GM12878 (cell line): ENCODE measurements at regions not wholly inside any gene's neighbourhood (a gene's known extent, or its start where the extent isn't known, plus 50 kb on each side); places are given as distances from the start of the nearest gene placed in this dataset.

ENCODE experiments used
- ATAC-seq: fragments of 200-7000 bp; cut with Tn5 transposase; 3 replicates; pipeline ENCODE4 v1.9.1; 2020; ENCODE audit warnings: mild to moderate bottlenecking, moderate library complexity
- BruUV-seq: library from RNA; stranded (reverse); fragments of 400-500 nt; replicated peaks from 2 replicates; lab custom pipeline; 2021; lab: Mats Ljungman, UMichigan
- CTCF ChIA-PET: fragments of 300-600 bp; sonication (Branson Sonifier 250); formaldehyde crosslinking; extraction: SDS; loops from one replicate; lab custom pipeline; 2021; ENCODE audit warnings: inconsistent platforms; lab: Yijun Ruan, JAX
- POLR2A ChIA-PET: fragments of 350-600 bp; formaldehyde crosslinking; extraction: SDS; loops from one replicate; lab custom pipeline; 2021; ENCODE audit warnings: inconsistent platforms; lab: Charles Lee
- RAD21 ChIA-PET: fragments of 300-600 bp; sonication (Branson Sonifier 250); formaldehyde crosslinking; loops from one replicate; lab custom pipeline; 2023; ENCODE audit warnings: antibody characterized with exemption; ENCODE audit not compliant: unreplicated experiment; lab: Charles Lee
- SMC1A ChIA-PET: fragments of 300-600 bp; sonication (Branson Sonifier 250); formaldehyde crosslinking; loops from one replicate; lab custom pipeline; 2023; ENCODE audit not compliant: unreplicated experiment, uncharacterized antibody; lab: Charles Lee
- DNase-seq: peaks from one replicate; pipeline ENCODE4 v3.0.0-alpha.2; 2011; ENCODE audit warnings: low read depth, low spot score
- FAIRE-seq: peaks from 3 replicates; lab custom pipeline; 2011; peaks lifted over from hg19 to GRCh38; lab: Jason Lieb, UNC
- H2AFZ ChIP-seq: 2 replicates; pipeline ENCODE4 v1.6.0; 2011; ENCODE audit warnings: low read depth, low read length, control low read depth; ENCODE audit not compliant: control insufficient read depth
- H3K27ac ChIP-seq: 2 replicates; pipeline ENCODE4 v1.5.1; 2011; ENCODE audit warnings: control low read depth; ENCODE audit not compliant: control insufficient read depth, insufficient read depth
- H3K27me3 ChIP-seq, 2 experiments: replicated peaks in 1 of 2; 2 replicates each; pipeline versions ENCODE4 v1.6.0 to v1.6.1; 2011; ENCODE audit warnings: low read length in 1 of 2; ENCODE audit not compliant: control insufficient read depth in 2 of 2, insufficient read depth in 2 of 2
- H3K36me3 ChIP-seq, 2 experiments: 2 replicates each; pipeline ENCODE4 v1.5.1; 2011; ENCODE audit warnings: low read length in 1 of 2; ENCODE audit not compliant: control insufficient read depth in 2 of 2, insufficient read depth in 2 of 2
- H3K4me1 ChIP-seq: 2 replicates; pipeline ENCODE4 v1.6.1; 2011; ENCODE audit warnings: mild to moderate bottlenecking, low read length, moderate library complexity, mixed read lengths; ENCODE audit not compliant: control insufficient read depth, insufficient read depth
- H3K4me2 ChIP-seq: 2 replicates; pipeline ENCODE4 v1.6.0; 2011; ENCODE audit warnings: control low read depth; ENCODE audit not compliant: control insufficient read depth, insufficient read depth
- H3K4me3 ChIP-seq: fragments of 200-600 bp; sonication (generic); 2 replicates; pipeline ENCODE4 v1.5.1; 2016
- H3K79me2 ChIP-seq: 2 replicates; pipeline ENCODE4 v1.6.0; 2011; ENCODE audit warnings: low read length; ENCODE audit not compliant: control insufficient read depth, insufficient read depth
- H3K9ac ChIP-seq: 2 replicates; pipeline ENCODE4 v1.8.0; 2011; ENCODE audit warnings: low read length, control low read depth, mixed read lengths; ENCODE audit not compliant: control insufficient read depth, insufficient read depth
- H3K9me3 ChIP-seq: replicated peaks from 3 replicates; pipeline ENCODE4 v1.5.1; 2011; ENCODE audit warnings: mild to moderate bottlenecking, low read length; ENCODE audit not compliant: control insufficient read depth, insufficient read depth
- H4K20me1 ChIP-seq: 2 replicates; pipeline ENCODE4 v1.6.0; 2011; ENCODE audit not compliant: control insufficient read depth, insufficient read depth
- ASH2L ChIP-seq: fragments of 300-600, 200-600 bp; sonication (generic); IDR thresholded peaks from 2 replicates; pipeline ENCODE4 v1.6.1; 2017; ENCODE audit warnings: low read depth, mild to moderate bottlenecking, borderline replicate concordance
- BHLHE40 ChIP-seq, 2 experiments: fragments of 450-650 bp in 1 of 2; IDR thresholded peaks; 2 replicates each; pipeline ENCODE4 v1.6.1; 2011 to 2017; ENCODE audit warnings: low read depth in 2 of 2, borderline replicate concordance in 1 of 2, improper control_type of control experiment in 1 of 2, low read length in 1 of 2, mild to moderate bottlenecking in 1 of 2
- CHD1 ChIP-seq: IDR thresholded peaks from 2 replicates; pipeline ENCODE4 v1.6.1; 2012; ENCODE audit warnings: low read depth, low read length, improper control_type of control experiment
- GABPA ChIP-seq: IDR thresholded peaks from 2 replicates; pipeline ENCODE4 v1.6.1; 2014; ENCODE audit warnings: antibody characterized with exemption, low read depth, mild to moderate bottlenecking, inconsistent platforms
- HDAC6 ChIP-seq: fragments of 200-600 bp; sonication (generic); IDR thresholded peaks from one replicate; pipeline ENCODE4 v1.8.0; 2017; ENCODE audit warnings: antibody characterized with exemption; ENCODE audit not compliant: unreplicated experiment
- HDGF ChIP-seq: fragments of 450-650 bp; IDR thresholded peaks from 2 replicates; pipeline ENCODE4 v1.6.1; 2016; ENCODE audit warnings: antibody characterized with exemption
- MXI1 ChIP-seq: fragments of 150-350 bp; IDR thresholded peaks from 2 replicates; pipeline ENCODE4 v1.6.1; 2011; ENCODE audit warnings: low read depth, mild to moderate bottlenecking, inconsistent platforms, low read length, improper control_type of control experiment
- MYB ChIP-seq: fragments of 150-350 bp; IDR thresholded peaks from 2 replicates; pipeline ENCODE4 v1.6.1; 2014; ENCODE audit warnings: mild to moderate bottlenecking, low read depth, low read length, borderline replicate concordance
- NFIC ChIP-seq: IDR thresholded peaks from 2 replicates; pipeline ENCODE4 v1.6.1; 2012; ENCODE audit warnings: low read depth, mild to moderate bottlenecking, inconsistent platforms, low read length, moderate library complexity
- PBX3 ChIP-seq: IDR thresholded peaks from 2 replicates; pipeline ENCODE4 v1.6.1; 2011; ENCODE audit warnings: mild to moderate bottlenecking, low read depth, low read length, moderate library complexity; ENCODE audit not compliant: insufficient replicate concordance
- PRDM15 ChIP-seq: fragments of 450-650 bp; formaldehyde crosslinking; IDR thresholded peaks from 2 replicates; pipeline ENCODE4 v1.4.0; 2020; ENCODE audit warnings: mild to moderate bottlenecking, moderate library complexity
- RBBP5 ChIP-seq: fragments of 200-600 bp; sonication (generic); conservative IDR thresholded peaks from 2 replicates; pipeline ENCODE4 v1.6.1; 2016
- RCOR1 ChIP-seq: conservative IDR thresholded peaks from 2 replicates; pipeline ENCODE4 v1.6.1; 2012; ENCODE audit warnings: low read depth, low read length, improper control_type of control experiment
- SMAD5 ChIP-seq: IDR thresholded peaks from 2 replicates; pipeline ENCODE4 v1.6.1; 2016; ENCODE audit warnings: antibody characterized with exemption, low read depth
- TAF1 ChIP-seq: IDR thresholded peaks from 2 replicates; pipeline ENCODE4 v1.6.1; 2011; ENCODE audit warnings: mild to moderate bottlenecking, low read depth, low read length, borderline replicate concordance
- TBL1XR1 ChIP-seq: IDR thresholded peaks from 2 replicates; pipeline ENCODE4 v1.6.1; 2012; ENCODE audit warnings: low read depth, low read length, improper control_type of control experiment
- TCF12 ChIP-seq: IDR thresholded peaks from 2 replicates; pipeline ENCODE4 v1.6.1; 2011; ENCODE audit warnings: low read depth, mild to moderate bottlenecking, low read length
- USF2 ChIP-seq: IDR thresholded peaks from 2 replicates; pipeline ENCODE4 v1.6.1; 2011; ENCODE audit warnings: low read depth, low read length, improper control_type of control experiment, borderline replicate concordance
- WGBS: methylation state at CpG from one replicate; pipeline ENCODE4 v1.1.6; 2016; ENCODE audit warnings: low lambda C conversion rate; ENCODE audit not compliant: insufficient replicate concordance, insufficient coverage; ENCODE audit errors: missing lambda C conversion rate; 5-methylcytosine and 5-hydroxymethylcytosine counted together
- in situ Hi-C: fragments of 300-500 bp; cut with MboI; formaldehyde crosslinking; loops from 9 replicates; pipeline ENCODE4 v1.14.3; 2018; ENCODE audit warnings: mixed read lengths
- intact Hi-C: fragments of 100-400 bp; cut with micrococcal nuclease; formaldehyde crosslinking; loops from one replicate; pipeline ENCODE4 v1.14.2; 2022; ENCODE audit not compliant: unreplicated experiment

DNA sequence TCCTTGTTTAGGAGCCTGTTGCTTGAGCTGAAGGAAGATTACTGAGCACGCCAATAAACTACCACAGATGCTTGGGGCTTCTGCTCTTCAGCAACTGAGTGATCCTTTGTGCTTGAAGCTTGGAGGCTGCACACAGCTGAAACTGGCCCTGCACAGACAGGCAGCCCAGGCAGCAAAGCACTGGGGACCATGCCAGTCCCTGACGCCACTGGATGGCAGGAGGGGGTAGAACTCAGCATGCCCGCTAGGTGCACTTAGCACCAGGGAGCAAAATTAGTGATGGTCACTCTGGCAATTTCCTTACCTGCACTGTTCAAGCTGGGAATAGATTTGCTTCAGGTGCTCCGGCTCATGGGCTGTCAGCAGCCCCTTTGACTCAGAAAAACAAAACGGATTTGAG, 91.5 kb downstream of the FAM50B start:
- CTCF ChIA-PET = interaction anchor here (1.6 kb wide), 1 partner anchor 37 kb away, joined by 5 read pairs; no protein-coding TSS in a partner anchor
- 54% methylated on average over 5 of the region's 5 CpGs for WGBS
- SMC1A ChIA-PET = interaction anchor here (0.6 kb wide), 1 partner anchor 150 kb away, joined by 3 read pairs; no protein-coding TSS in a partner anchor

More for the DNA sequence above, 91.5 kb downstream of the FAM50B start:
- intact Hi-C loops = no loop called here
- Histone ChIP-seq H3K4me3 (no peak overlapping the region), H3K27me3 (no peaks in the 10 kb centered on the region; a peak in 2 of 4 replicates), H4K20me1 (no peaks in the 10 kb centered on the region), H3K27ac (no peak overlapping the region), H3K9ac (no peak overlapping the region), H3K4me2 (no peak overlapping the region), H2AFZ (no peak overlapping the region), H3K4me1 (no peaks in the 10 kb centered on the region), H3K9me3 (no peaks in the 10 kb centered on the region), H3K36me3 (no peaks in the 10 kb centered on the region), H3K79me2 (no peaks in the 10 kb centered on the region)
- no TSS peak for BruUV-seq
- RAD21 ChIA-PET = no interaction called here
- ATAC-seq = no peak
- no peak for FAIRE-seq
- DNase-seq = no peak
- TF ChIP-seq RCOR1 (no peak), PBX3 (no peak), RBBP5 (no peak), MXI1 (no peak), USF2 (no peak), ASH2L (no peak), SMAD5 (no peak), GABPA (no peak), PRDM15 (CRISPR knock-in tag) (no peak), TAF1 (no peak), TCF12 (no peak), HDAC6 (no peak), NFIC (no peak), HDGF (no peak), CHD1 (no peak), TBL1XR1 (no peak), BHLHE40 (IDR thresholded peaks at IDR 0.05; ENCODE audit: borderline replicate concordance in 1 of 2, low read depth in 2 of 2, low read length in 1 of 2) (no peak), MYB (no peak)
- in situ Hi-C loops = no loop called here
- POLR2A ChIA-PET = no interaction called here
